GM23248 (cell line): ENCODE measurements at regions not wholly inside any gene's neighbourhood (a gene's known extent, or its start where the extent isn't known, plus 50 kb on each side); places are given as distances from the start of the nearest gene placed in this dataset.
"Not testable (repeated sequence)": the region's sequence is repeated elsewhere in the genome, so short reads cannot be mapped to it uniquely, and the experiment has no call there.

Source experiments
- DNase-seq: peaks from one replicate; pipeline ENCODE4 v3.0.0-alpha.2; 2015
- H2AFZ ChIP-seq: fragments of 200-600 bp; sonication (generic); 2 replicates; pipeline ENCODE4 v1.6.1; 2016; ENCODE audit warnings: antibody characterized with exemption
- H3F3A ChIP-seq: fragments of 200-600 bp; sonication (generic); 2 replicates; pipeline ENCODE4 v1.6.1; 2016; ENCODE audit warnings: mild to moderate bottlenecking, antibody characterized with exemption, mixed run types; ENCODE audit not compliant: insufficient read depth
- H3K27ac ChIP-seq: fragments of 200-600 bp; sonication (generic); 2 replicates; pipeline ENCODE4 v1.5.1; 2016; ENCODE audit warnings: mild to moderate bottlenecking
- H3K27me3 ChIP-seq: fragments of 200-600 bp; sonication (generic); replicated peaks from 2 replicates; pipeline ENCODE4 v1.6.1; 2016; ENCODE audit warnings: mild to moderate bottlenecking; ENCODE audit not compliant: insufficient read depth
- H3K36me3 ChIP-seq: fragments of 200-600 bp; sonication (generic); 2 replicates; pipeline ENCODE4 v1.6.1; 2016; ENCODE audit warnings: low read depth, mild to moderate bottlenecking
- H3K4me1 ChIP-seq: fragments of 200-600 bp; sonication (generic); 2 replicates; pipeline ENCODE4 v1.6.1; 2016; ENCODE audit warnings: mild to moderate bottlenecking; ENCODE audit not compliant: insufficient read depth
- H3K4me2 ChIP-seq: fragments of 200-600 bp; sonication (generic); one replicate; pipeline ENCODE4 v1.6.1; 2016; ENCODE audit warnings: mild to moderate bottlenecking; ENCODE audit not compliant: unreplicated experiment
- H3K4me3 ChIP-seq: fragments of 200-600 bp; sonication (generic); 2 replicates; pipeline ENCODE4 v1.5.1; 2016; ENCODE audit warnings: mild to moderate bottlenecking
- H3K79me2 ChIP-seq: fragments of 200-600 bp; sonication (generic); 2 replicates; pipeline ENCODE4 v1.6.1; 2016; ENCODE audit warnings: mild to moderate bottlenecking; ENCODE audit not compliant: insufficient read depth
- H3K9ac ChIP-seq: fragments of 200-600 bp; sonication (generic); 2 replicates; pipeline ENCODE4 v1.6.1; 2016; ENCODE audit warnings: mild to moderate bottlenecking
- H3K9me2 ChIP-seq: fragments of 200-600 bp; sonication (generic); 2 replicates; pipeline ENCODE4 v1.6.1; 2016; ENCODE audit warnings: mixed run types, mild to moderate bottlenecking, moderate library complexity; ENCODE audit not compliant: insufficient read depth
- H3K9me3 ChIP-seq: fragments of 200-600 bp; sonication (generic); one replicate; pipeline ENCODE4 v1.6.1; 2017; ENCODE audit warnings: low read depth
- H4K20me1 ChIP-seq: fragments of 200-600 bp; sonication (generic); 2 replicates; pipeline ENCODE4 v1.6.0; 2016; ENCODE audit not compliant: insufficient read depth
- EZH2 ChIP-seq: fragments of 200-600 bp; sonication (generic); IDR thresholded peaks from 2 replicates; pipeline ENCODE4 v1.6.1; 2018; ENCODE audit warnings: antibody characterized with exemption, mild to moderate bottlenecking; ENCODE audit not compliant: insufficient read depth, poor library complexity, severe bottlenecking
- EZH2phosphoT487 ChIP-seq: fragments of 200-600 bp; sonication (generic); IDR thresholded peaks from 2 replicates; pipeline ENCODE4 v1.6.1; 2018; ENCODE audit warnings: antibody characterized with exemption, moderate library complexity, mild to moderate bottlenecking, low read depth; ENCODE audit not compliant: insufficient read depth
- WGBS, 2 experiments: methylation state at CpG; one replicate each; pipeline ENCODE4 v1.1.6; 2015 to 2017; ENCODE audit warnings: low lambda C conversion rate in 2 of 2, low coverage in 1 of 2; ENCODE audit errors: missing lambda C conversion rate in 2 of 2; 5-methylcytosine and 5-hydroxymethylcytosine counted together
- in situ Hi-C: fragments of 300-500 bp; cut with MboI; formaldehyde crosslinking; loops from 2 replicates; pipeline ENCODE4 v1.15.0; 2020

DNA sequence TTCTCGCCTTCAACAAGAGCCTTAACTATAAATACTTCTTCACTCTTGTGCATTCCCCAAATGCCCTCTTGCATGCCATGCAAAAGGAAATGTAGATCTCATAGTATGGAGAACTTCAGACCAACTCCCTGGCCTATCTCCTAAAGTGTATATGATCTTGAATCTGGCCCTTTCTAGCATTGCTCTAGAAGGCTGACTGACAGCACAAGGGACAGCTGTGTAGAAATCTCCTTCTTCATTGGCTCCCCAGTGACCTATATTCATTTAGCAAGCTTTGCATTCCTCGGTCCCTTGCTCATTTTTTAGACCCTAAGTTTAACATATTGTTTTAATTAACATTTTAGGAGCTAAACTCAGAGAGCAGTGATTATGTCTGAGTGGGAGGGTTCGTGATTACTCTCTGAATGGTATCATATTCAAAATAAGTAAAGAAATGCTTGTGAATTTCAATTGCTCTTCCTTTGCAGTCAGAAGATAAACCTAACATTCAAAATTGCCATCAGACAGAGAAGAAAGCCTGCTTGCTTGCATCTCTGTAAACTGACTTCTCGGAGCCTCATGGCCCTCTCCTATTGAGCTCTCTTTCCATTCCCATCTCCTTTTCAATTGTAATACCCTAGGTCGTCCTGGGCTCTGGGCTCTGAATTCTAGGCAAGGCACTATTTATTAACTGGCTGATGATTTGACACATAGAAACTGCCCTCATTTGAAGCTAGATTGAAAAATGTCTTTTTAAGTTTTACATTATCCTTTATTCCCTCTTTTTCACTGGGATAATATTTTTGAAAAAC is 120.3 kb upstream of the PRKG2 start:
- Histone ChIP-seq H3K36me3 (no peaks in the 10 kb centered on the region), H3K9me3 (no peaks in the 10 kb centered on the region), H3K4me1 (peaks cover 26% of the 10 kb centered on the region), H3K27me3 (no peaks in the 10 kb centered on the region), H3F3A (peaks cover 18% of the 10 kb centered on the region), H4K20me1 (no peaks in the 10 kb centered on the region), H3K27ac (peak overlapping the region; percentile 10), H3K4me2 (peak overlapping the region; percentile 68), H2AFZ (peak overlapping the region; percentile 55), H3K4me3 (no peak overlapping the region), H3K9ac (no peak overlapping the region), H3K9me2 (no peaks in the 10 kb centered on the region), H3K79me2 (no peaks in the 10 kb centered on the region)
- DNase-seq, result peak; percentile 63
- in situ Hi-C loops, result no loop called here
- 8 to 15% methylated on average over 5 of the region's 5 CpGs for WGBS, 2 experiments
- TF ChIP-seq EZH2, result no peak
- no peak for TF ChIP-seq EZH2phosphoT487

DNA sequence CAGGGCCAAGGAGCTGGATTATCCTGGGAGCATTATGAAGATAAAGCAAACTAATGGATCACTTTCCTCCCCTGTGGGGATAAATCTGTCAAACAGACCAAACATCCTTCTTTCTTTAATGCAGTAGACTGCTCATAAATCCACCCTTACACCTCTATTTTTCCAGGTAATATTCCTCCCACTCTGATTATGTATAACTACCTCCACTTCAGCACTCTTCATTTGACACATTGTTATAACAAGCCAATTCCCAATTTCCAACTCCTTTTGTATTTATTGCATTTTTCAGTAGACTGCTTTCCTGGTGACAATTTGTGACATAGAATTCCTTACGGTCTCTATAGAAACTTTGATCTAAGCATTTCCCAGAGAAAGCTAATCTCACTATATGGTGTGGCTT is 115.0 kb upstream of the PRKG2 start:
- no peak overlapping the region for H3K4me3 ChIP-seq
- no peak overlapping the region for H3K27ac ChIP-seq
- H3K79me2 ChIP-seq, result no peaks in the 10 kb centered on the region
- H3K9me2 ChIP-seq, result no peaks in the 10 kb centered on the region
- TF ChIP-seq EZH2 (no peak), EZH2phosphoT487 (no peak)
- H3K4me1 ChIP-seq, result peaks cover 12% of the 10 kb centered on the region
- 50 to 58% methylated on average over 1 of the region's 1 CpG for WGBS, 2 experiments
- no peak for DNase-seq
- no peaks in the 10 kb centered on the region for H3K9me3 ChIP-seq
- no peaks in the 10 kb centered on the region for H4K20me1 ChIP-seq
- no peaks in the 10 kb centered on the region for H3K36me3 ChIP-seq
- H3K27me3 ChIP-seq, result no peaks in the 10 kb centered on the region
- in situ Hi-C loops, result no loop called here
- peaks cover 6% of the 10 kb centered on the region; the same call in 1 of the 2 replicates for H3F3A ChIP-seq
- no peak overlapping the region for H3K9ac ChIP-seq
- no peak overlapping the region for H3K4me2 ChIP-seq
- no peak overlapping the region for H2AFZ ChIP-seq

- no peaks in the 10 kb centered on the region for H3K36me3 ChIP-seq
- H3K27ac ChIP-seq, result no peak overlapping the region
- no peak overlapping the region for H3K9ac ChIP-seq
- no peak overlapping the region for H2AFZ ChIP-seq
- no peak overlapping the region for H3K4me2 ChIP-seq
- no peaks in the 10 kb centered on the region for H3F3A ChIP-seq
- no peaks in the 10 kb centered on the region for H3K27me3 ChIP-seq
- no peaks in the 10 kb centered on the region for H3K9me2 ChIP-seq
- TF ChIP-seq EZH2 (no peak), EZH2phosphoT487 (no peak)
- no peaks in the 10 kb centered on the region for H4K20me1 ChIP-seq
- H3K4me3 ChIP-seq, result no peak overlapping the region
- in situ Hi-C loops, result no loop called here
- DNase-seq, result no peak
- no peaks in the 10 kb centered on the region for H3K79me2 ChIP-seq
- H3K4me1 ChIP-seq, result peaks cover 4% of the 10 kb centered on the region; the same call in 1 of the 2 replicates
- no peaks in the 10 kb centered on the region for H3K9me3 ChIP-seq
- 81 to 86% methylated on average over 3 of the region's 3 CpGs for WGBS, 2 experiments
Observed at GRCh38 chr4:81326581-81326980, 111.6 kb upstream of the PRKG2 start.

- H3K27me3 ChIP-seq, H3K9me2 ChIP-seq, in situ Hi-C loops, DNase-seq, H3K4me3 ChIP-seq, H3F3A ChIP-seq, H2AFZ ChIP-seq, H3K36me3 ChIP-seq, H4K20me1 ChIP-seq, H3K9me3 ChIP-seq, H3K4me1 ChIP-seq, H3K79me2 ChIP-seq, H3K9ac ChIP-seq, H3K27ac ChIP-seq, H3K4me2 ChIP-seq: not testable (repeated sequence)
- 60 to 73% methylated on average over 3 of the region's 3 CpGs for WGBS, 2 experiments
Observed at GRCh38 chr4:81324594-81324993, 109.6 kb upstream of the PRKG2 start.

GRCh38 chr4:81319657-81320056 is 104.6 kb upstream of the PRKG2 start:
- no peak overlapping the region for H3K4me2 ChIP-seq
- TF ChIP-seq EZH2, result no peak
- TF ChIP-seq EZH2phosphoT487, result no peak
- WGBS, 2 experiments, result 92 to 94% methylated on average over 1 of the region's 1 CpG
- no peaks in the 10 kb centered on the region for H3K79me2 ChIP-seq
- H3K4me1 ChIP-seq, result peaks cover 12% of the 10 kb centered on the region
- no peak overlapping the region for H3K27ac ChIP-seq
- no peak for DNase-seq
- H3K27me3 ChIP-seq, result no peaks in the 10 kb centered on the region
- no peak overlapping the region for H2AFZ ChIP-seq
- no peaks in the 10 kb centered on the region for H3K36me3 ChIP-seq
- no peaks in the 10 kb centered on the region for H3K9me3 ChIP-seq
- H3F3A ChIP-seq, result peaks cover 13% of the 10 kb centered on the region
- in situ Hi-C loops, result no loop called here
- no peaks in the 10 kb centered on the region for H4K20me1 ChIP-seq
- no peak overlapping the region for H3K4me3 ChIP-seq
- no peaks in the 10 kb centered on the region for H3K9me2 ChIP-seq
- H3K9ac ChIP-seq, result no peak overlapping the region
